COLO668 (cell line): ENCODE measurements at regions not wholly inside any gene's neighbourhood (a gene's known extent, or its start where the extent isn't known, plus 50 kb on each side); places are given as distances from the start of the nearest gene placed in this dataset.

Experiments used
- DNase-seq: peaks from one replicate; lab custom pipeline; 2025; ENCODE audit not compliant: unreplicated experiment; lab: John Stamatoyannopoulos, UW

DNA sequence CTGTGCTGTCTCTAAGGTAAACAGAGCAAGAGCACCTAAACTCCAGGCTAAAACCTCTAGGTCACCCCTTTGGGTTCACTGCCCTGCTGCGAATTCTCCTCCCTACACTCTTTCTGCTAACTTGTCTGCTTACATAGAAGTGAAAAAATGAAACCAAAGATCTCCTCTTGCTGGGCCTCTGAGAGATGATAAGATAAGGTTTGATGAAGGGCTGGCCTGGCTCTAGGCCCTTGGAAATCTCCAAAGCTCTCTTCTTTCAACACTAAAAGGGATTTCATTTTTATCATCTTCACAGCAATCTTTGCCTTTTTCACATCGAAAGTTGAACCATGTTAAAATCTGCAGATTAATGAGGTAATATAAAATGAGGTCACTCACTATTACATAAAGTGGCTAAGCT is 450.8 kb upstream of the TLE4 start:
- DNase-seq = no peak

DNA sequence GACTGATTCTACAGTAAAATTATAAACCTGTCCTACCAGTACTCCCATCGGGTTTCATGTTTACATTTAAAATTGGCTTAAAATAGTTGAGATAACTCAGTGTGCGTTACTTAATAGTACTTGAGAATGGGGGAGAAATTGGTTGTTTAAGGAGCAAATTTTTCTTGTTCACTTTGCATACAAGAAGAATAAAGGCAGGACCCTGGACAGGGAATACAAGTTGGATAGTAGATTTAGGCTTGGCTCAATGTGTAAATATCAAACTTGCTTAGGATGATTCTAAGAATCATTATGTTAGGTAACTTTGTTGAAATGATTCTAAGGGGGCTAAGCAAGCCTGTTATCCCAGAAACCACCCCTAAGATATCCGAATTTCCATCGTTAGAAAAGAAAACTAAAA is 448.4 kb upstream of the TLE4 start:
- no peak for DNase-seq

DNA sequence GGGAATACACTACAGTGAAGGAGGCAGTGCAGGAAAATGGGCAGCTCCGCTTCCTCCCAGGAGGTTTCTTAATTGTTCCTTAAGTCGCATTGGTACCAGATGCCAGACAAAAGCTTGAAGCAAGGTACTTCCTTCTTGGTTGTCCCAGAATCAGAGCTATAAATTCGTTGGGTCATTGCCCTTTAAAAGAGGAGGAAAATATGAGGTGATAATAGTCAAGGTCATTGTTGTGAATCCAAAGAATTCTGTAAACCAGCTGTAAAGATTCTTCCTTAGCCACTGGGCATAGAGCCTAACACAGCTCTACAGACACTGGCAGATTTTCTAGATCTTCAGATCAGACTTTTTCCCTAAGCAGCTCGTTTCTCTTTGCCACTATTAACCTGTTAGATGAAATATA is 444.1 kb upstream of the TLE4 start:
- DNase-seq = no peak

DNA sequence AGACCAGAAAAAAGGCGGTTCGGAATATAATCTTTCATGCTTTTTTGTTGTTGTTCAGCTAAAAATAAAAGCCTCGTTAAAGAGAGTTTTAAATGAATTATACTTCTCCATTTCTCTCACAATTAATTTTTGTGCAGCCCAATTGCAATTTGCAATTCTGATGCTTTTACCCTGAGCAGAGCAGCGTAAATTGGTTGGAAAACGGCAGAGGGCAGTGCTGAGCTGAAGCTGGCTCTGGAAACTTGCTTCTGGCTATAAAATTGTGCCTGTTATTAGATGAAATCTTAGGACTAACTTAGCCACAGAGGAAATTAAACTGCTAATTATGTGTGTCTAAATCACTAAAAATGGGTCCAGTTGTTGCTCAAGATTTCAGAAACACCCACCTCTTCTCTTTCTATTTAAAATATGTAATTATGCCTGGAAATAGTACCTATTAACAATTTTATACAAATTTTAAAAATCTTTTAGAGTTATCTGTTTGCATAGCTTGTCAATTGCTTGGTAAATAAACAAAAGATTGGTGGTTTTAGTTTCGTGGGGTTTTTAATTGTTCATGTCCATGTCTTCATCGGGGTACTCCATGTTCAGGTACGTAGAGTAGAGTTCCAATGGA is 441.8 kb upstream of the TLE4 start:
- peak; percentile 46 for DNase-seq

DNA sequence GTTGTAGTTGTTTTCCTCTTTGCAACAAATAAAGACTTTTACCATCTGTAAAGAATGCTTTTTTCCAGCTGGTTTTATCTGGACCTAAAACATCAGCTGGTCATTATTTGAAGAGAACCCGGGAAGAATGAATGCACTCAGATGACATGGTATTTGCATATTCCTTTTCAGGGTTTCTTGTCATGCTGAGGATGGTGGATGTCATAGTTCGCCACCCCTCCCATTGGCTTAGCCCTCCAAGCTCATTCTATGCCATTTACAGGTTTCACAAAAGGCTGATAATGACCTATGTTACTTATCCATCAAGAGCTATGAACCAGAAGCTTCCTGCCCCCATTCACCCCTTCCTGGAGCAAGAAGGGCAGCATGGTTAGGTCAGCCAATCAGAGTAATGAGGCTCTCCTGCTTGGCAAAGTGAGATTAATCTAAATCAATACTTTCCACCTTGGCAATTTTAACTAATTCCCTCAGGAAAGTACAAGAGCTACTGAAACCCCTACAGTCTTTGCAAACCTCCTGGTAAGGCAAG is 440.5 kb upstream of the TLE4 start:
- no peak for DNase-seq

DNA sequence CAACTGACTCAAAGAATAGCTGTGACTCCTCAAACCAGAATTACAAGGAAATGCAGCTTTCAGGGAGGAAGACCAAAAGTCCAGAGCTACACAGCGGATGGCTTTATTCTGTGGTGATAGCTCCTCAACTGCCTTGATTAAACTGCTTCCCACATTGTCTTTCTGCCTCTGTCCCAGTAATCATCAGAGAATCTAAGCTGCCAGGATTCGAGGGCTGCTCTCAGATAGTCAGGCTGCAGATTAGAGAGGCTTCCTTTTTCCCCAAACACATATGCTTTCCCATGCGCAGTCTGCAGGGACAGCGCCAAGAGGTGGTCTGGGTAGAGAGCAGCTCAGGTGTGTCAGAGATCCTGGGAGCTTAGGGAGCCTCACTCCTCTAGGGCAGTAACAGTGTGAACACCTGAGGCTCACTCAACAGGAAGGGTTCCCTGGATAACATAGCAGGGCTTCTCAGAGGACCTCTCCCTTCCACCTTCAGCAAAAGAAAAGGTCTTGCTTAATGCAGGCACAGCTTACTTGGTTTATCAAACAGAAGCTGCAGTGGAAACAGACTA is 439.9 kb upstream of the TLE4 start:
- no peak for DNase-seq

DNA sequence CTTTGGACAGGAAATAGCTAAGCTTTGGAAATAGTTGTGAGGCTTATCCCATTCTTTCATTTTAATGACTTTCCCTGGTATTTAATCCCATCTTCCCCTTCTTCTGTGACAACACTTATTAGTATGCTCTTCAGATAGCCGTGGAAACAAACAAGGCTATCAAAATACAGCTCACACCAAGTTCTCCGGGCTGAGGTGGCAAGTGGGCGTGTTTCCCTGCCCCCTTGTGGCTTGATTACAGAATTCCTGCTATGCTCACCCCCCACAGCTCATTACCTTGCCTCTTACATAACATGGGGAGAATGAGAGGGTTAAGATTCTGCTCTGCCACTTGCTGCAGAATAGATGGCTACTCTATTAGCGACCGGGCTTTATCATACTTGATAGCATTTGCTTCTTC is 437.1 kb upstream of the TLE4 start:
- DNase-seq = peak; percentile 27

DNA sequence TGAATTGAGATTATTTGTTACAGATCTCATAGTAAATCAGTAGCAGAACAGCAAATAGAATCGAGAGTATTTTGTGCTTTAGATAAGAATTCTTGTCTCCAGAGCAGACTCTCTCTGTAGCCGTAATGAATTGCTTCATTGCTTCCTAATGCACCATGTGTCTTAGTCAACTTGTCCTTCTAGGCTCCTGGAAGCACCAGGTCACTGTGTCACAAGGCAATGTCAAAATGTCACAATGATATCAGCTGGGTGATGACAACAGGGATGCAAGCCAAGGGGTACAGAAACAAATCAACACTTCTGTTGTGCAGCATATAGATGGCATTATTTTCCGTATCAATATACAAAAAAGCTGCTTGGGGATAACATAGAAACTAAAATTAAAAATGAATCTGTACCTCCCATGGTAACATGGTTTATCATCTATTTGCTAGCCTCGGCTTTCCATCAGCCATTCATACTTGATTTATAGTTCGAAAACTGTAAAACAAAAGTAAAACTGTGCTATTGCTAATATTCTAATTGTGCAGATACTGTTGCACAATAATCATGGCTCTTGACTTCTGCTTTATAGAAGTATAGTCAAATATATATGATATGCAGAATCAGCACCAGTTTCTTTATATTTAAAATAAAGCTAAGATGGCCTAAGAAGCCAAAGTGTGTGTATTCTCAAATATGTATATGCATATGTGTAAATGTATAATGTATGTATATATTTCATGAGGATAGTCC is 435.9 kb upstream of the TLE4 start:
- no peak for DNase-seq

DNA sequence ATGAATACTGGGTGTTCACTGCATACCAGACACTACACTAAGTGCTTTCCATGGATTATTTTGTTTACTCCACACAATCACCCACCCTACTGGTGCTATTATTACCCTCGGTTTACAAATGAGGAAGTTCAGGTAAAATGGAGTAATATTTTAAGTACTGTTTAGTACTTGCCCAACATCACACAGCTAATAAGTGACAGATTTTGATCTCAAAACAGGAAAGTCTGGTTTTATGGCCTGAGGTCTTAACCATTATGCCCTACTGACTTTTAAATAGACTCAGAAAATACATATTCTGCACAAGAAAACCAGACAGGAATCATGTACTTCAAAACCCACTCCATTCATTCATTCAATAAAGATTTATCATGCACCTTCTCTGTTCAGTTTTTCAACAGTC is 431.0 kb upstream of the TLE4 start:
- DNase-seq = no peak

DNA sequence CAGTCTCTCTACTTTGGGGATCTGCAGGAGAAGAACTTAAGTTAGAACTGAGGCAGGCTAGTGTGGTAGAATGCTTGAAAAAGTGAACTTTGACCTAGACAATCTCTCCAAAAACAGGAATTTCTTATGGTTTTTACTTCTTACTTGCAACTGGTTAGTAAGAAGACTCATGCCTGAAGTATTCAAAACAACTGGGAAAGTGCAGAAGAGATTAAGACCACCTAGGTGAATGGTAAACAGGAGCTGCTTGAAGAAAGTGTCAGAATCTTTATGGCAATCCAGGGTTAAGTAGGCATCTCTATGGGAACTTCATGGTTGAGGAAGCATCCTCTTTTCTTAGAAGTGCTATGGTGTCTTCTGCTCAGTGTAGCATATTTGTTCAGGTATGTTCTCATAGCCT is 428.6 kb upstream of the TLE4 start:
- DNase-seq = no peak

DNA sequence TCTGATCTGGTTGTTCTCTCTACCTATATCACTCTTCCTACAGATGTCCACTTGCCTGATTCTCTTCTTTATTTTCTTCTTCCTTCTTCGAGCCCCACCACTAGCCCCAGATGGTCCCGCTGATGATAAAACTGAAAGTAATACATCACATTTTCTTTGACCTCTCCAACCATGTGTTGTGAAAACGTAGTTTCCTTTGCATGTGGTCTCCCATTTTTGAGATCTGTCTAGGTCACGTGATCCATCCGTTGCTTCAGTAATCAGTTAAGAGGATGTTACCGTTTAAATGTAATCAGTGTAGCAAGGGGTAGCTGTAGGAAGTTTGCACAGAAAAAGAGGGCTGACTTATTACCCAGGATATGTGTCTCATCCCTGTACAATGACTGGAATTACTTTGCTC is 426.3 kb upstream of the TLE4 start:
- no peak for DNase-seq

DNA sequence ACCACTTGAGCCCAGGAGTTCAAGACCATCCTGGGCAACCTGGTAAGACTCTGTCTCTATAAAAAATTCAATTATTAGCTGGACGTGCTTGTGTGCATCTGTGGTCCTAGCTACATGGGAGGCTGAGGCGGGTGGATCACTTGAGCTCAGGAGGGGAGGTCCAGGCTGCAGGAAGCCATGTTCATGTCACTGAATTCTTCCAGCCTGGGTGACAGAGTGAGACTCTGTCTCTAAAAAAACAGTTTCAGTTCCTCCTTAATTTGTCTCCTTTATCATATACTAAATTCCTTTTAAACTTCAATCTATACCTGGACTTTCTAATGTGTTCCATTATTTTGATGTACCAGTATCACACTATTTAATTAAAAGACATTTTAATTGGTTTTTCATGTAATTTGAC is 422.2 kb upstream of the TLE4 start:
- no peak for DNase-seq

DNA sequence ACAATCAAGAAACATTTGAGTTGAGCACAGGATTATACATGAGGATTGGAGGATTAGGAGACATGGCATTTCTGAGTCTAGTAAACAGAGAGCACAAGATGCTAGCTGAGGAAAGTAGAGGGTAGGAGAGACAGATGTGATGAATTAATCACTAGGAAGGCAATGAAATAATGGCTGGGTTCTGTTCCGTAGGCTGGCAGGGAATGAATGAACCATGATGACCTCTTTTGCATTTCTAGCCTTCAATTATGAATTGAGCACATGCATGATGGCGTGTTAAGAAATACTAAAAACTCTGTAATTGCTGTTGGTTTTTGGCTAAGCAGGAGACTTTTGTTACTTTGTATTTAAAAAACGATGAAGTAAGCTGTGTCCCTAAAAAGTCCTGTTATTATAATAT is 420.0 kb upstream of the TLE4 start:
- no peak for DNase-seq

DNA sequence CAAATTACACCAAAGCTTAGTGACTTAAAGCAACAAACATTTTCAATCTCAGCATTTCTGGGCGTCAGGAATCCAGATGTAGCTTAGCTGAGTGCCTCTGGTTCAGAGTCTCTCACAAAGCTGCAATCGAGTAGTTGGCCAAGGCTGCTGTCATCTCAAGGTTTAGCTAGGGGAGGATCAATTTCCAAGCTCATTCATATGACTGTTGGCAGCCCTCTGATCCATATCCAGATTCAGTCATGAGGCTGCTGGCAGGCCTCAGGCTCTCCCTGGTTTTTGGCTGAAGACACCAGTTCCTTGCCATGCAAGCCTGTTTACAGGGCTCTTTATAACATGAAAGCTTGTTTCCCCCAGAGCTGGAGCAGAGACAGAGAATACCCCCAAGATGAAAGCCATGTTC is 419.5 kb upstream of the TLE4 start:
- no peak for DNase-seq

DNA sequence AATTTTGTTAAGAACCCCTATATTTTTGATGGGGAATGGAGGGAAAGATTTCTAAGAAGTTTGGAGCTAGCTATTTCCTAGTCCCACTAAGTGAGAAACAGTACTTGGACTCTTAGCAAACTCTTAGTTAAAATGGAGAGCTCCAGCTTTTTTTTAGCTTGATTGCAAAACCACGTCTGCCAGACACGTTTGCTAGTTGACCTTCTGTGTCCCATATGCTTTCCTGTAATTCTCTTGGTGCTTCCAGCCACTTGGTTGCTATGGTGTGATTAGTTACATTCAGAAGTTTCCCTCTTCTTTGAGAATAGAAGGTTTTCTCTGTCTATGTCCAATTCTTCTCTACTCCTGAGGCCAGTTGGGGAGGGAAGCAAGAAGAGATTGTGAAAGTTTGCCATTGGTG is 417.0 kb upstream of the TLE4 start:
- DNase-seq = no peak

DNA sequence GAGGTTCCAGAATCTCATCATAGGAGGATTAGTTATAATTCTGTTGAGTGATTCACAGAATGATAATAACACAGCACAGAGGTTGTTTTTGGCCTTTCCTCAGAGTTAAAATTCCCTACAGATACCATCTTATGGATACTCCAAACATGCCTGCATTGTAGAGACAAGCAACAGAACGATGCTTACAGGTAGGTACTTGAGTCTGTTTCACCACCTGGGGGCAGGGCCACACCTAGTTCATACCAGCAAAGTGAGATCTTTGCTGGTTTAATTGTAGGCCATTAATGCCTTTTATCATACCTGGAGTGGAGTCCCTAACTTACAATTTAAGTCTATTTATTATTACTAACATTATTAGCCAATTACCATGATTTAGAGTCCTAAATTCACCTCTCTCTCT is 416.5 kb upstream of the TLE4 start:
- peak; percentile 14 for DNase-seq

DNA sequence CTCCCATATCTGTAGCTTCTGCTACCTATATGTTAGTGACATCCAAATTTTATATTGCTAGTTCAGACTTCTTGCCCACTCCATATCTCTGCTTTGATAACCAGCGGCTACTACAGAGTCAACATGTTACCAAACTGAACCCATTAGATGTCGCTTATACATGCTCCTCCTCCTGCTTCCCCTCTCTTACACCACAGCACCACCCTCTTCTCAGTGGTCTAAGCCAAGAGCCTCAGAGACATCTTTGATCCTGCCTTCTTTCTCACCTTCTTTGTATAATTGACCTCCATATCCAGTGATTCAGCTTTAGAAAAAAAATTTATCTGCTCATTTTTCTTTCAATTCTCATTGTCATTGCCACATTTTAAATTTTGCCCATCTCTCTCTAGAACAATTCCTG is 408.2 kb upstream of the TLE4 start:
- DNase-seq = no peak

DNA sequence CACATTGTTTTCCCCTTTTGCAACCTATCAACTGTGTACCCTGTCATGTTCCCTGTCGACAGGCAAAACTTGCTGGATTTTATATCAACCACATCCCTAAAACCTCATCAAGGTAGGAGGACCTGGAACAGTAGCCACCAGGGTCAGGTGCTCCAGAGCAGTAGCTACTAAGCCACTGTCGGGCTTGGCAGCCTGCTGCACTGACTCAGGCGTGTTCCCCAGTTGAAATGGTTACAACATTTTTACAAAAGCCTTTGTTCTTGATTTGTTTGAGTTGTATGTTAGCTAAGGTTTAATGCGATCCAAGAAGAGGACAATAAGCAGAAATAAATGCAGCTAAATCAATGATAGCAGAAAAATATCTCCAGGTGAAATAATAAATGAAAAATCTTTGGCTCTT is 407.4 kb upstream of the TLE4 start:
- no peak for DNase-seq

DNA sequence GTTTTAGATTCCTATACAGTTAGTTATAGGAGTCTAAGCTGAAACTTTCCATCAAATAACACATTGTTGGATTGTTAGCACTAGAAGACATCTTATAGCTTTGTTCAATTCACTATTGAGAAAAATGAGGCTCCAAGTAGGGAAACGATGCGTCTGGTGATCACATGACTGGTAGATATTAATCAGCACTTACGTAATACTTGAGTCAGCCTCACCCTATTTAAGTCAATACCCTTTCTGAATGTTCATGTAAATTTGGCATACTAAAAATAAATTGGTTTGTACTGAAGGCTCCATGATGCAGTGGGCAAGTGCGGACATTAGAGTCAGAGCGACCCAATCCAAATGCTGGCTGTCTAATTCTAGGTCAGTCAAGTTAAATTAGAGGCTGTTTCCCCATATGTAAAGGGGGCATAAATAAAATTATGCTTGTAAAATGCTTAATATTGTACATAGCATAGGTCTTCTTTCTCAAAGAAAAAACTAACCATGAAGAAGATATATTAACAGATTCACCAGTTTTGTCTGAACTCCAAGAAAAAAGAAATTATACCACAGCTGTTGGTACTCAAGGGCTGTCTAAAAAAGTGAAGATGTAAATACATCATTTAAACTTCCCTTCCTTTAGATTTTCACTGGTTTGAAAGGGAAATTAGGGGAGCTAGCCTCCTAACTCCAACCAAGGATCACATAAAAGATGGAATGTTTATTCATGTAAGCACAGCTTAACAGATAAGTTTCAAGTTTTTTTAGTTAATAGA is 406.6 kb upstream of the TLE4 start:
- DNase-seq = no peak

DNA sequence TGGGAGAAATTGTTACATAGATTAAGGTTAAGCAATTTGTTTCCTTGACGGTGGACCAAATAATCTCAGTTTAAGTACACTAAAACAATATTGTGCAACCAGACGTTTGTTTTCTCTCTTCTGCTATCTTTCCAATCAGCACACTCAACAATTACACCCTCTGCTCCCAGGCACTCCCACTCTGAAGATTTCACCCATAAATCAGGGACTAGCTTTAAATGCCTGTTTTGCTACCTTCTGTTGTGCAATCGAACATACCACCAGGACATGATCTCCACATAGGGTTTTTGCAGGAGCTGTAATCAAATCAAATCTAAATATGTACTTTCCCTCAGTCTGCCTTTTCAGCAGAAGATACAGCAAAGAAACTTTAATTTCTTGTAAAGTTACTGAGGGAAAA is 405.8 kb upstream of the TLE4 start:
- DNase-seq = no peak

DNA sequence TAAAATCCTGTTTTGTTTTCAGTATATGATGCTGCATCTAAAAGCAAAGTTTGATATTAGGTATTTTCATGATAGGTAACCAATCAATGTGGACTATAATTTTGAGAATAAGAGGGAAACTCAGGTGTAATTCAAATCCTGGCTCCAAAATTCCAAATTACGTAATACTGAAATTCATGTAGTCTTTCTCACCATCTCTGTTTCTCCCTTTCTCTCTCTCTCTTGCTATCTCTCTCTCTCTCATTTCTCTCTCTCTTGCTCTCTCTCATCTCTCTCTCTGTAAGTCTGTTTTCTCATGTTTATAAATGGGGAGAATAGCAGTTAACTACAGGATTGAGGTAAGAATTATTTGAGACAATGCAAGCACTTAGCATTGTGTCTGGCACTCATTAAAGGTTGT is 401.1 kb upstream of the TLE4 start:
- no peak for DNase-seq

DNA sequence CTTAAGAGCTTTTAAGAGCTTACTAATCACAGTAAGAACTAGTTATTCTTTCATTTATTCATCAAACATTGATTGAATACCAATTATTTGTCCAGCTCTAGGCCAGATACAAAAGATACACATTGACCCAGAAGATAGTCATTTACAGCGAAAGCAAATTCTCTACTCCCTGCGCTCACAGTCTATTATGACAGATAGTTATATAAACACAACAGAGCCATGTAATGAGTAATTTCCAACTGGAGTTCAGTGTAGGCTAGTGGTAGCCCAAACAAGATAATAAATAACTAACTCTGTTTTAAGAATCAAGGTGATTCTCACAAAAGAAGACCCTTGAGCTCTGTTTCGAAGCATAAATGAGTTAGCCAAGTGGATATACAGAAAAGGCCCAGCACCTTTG is 397.8 kb upstream of the TLE4 start:
- DNase-seq = no peak
